Endodermal cell (in vitro differentiated cells): ENCODE measurements at regions not wholly inside any gene's neighbourhood (a gene's known extent, or its start where the extent isn't known, plus 50 kb on each side); places are given as distances from the start of the nearest gene placed in this dataset.

Experiments used
- DNase-seq: peaks from one replicate; pipeline ENCODE4 v3.0.0-alpha.2; 2017
- H3K27ac ChIP-seq: 2 replicates; pipeline ENCODE4 v1.5.1; 2013; ENCODE audit warnings: mild to moderate bottlenecking, low read depth, low read length, moderate library complexity
- H3K27me3 ChIP-seq: 2 replicates; pipeline ENCODE4 v1.6.1; 2013; ENCODE audit warnings: mild to moderate bottlenecking, low read length, moderate library complexity; ENCODE audit not compliant: insufficient read depth, control insufficient read depth, poor library complexity, severe bottlenecking
- H3K36me3 ChIP-seq: 2 replicates; pipeline ENCODE4 v1.7.0; 2013; ENCODE audit warnings: mild to moderate bottlenecking, low read length, moderate library complexity; ENCODE audit not compliant: control insufficient read depth, insufficient read depth
- H3K4me1 ChIP-seq: one replicate; pipeline ENCODE4 v1.7.0; 2013; ENCODE audit warnings: low read length; ENCODE audit not compliant: control insufficient read depth, insufficient read depth
- H3K4me3 ChIP-seq: 2 replicates; pipeline ENCODE4 v1.5.1; 2013; ENCODE audit warnings: mild to moderate bottlenecking, low read length, moderate library complexity
- H3K9ac ChIP-seq: 2 replicates; pipeline ENCODE4 v1.6.1; 2013; ENCODE audit warnings: mild to moderate bottlenecking, low read length, moderate library complexity; ENCODE audit not compliant: poor library complexity, severe bottlenecking; ENCODE audit errors: extremely low read depth
- H3K9me3 ChIP-seq: 2 replicates; pipeline ENCODE4 v1.6.1; 2013; ENCODE audit warnings: mild to moderate bottlenecking, low read length, moderate library complexity; ENCODE audit not compliant: control insufficient read depth
- H3K27ac Mint-ChIP-seq: 2 replicates; pipeline ENCODE4 v1.8.0; 2020; ENCODE audit warnings: mixed read lengths
- H3K27me3 Mint-ChIP-seq: 2 replicates; pipeline ENCODE4 v1.8.0; 2021; ENCODE audit warnings: mild to moderate bottlenecking, mixed read lengths; ENCODE audit not compliant: insufficient read depth
- H3K36me3 Mint-ChIP-seq: 2 replicates; pipeline ENCODE4 v1.8.0; 2020; ENCODE audit warnings: low read depth, mixed read lengths
- H3K4me1 Mint-ChIP-seq: 2 replicates; pipeline ENCODE4 v1.8.0; 2020; ENCODE audit warnings: mixed read lengths
- H3K4me3 Mint-ChIP-seq: 2 replicates; pipeline ENCODE4 v1.8.0; 2020; ENCODE audit warnings: mild to moderate bottlenecking, moderate library complexity, mixed read lengths
- H3K9me3 Mint-ChIP-seq: 2 replicates; pipeline ENCODE4 v1.8.0; 2020; ENCODE audit warnings: mild to moderate bottlenecking, mixed read lengths
- CTCF ChIP-seq: fragments of 200-600 bp; sonication (generic); conservative IDR thresholded peaks from 2 replicates; pipeline ENCODE4 v1.5.0; 2021; ENCODE audit warnings: antibody characterized with exemption, mild to moderate bottlenecking
- WGBS, 2 experiments: methylation state at CpG; one replicate each; pipeline versions ENCODE4 v1.1.5 to v1.1.7; 2013; ENCODE audit warnings: missing lambda C conversion rate in 2 of 2, mixed read lengths in 1 of 2; ENCODE audit not compliant: insufficient coverage in 1 of 2, insufficient read length in 1 of 2; 5-methylcytosine and 5-hydroxymethylcytosine counted together

- Histone ChIP-seq H3K4me1 (no peaks in the 10 kb centered on the region), H3K9ac (no peak overlapping the region), H3K4me3 (no peak overlapping the region), H3K27me3 (no peaks in the 10 kb centered on the region), H3K36me3 (no peaks in the 10 kb centered on the region), H3K27ac (no peak overlapping the region), H3K9me3 (no peaks in the 10 kb centered on the region)
- Mint-ChIP-seq H3K27ac (no peak overlapping the region), H3K4me3 (no peak overlapping the region), H3K36me3 (no peaks in the 10 kb centered on the region), H3K4me1 (no peaks in the 10 kb centered on the region), H3K27me3 (no peaks in the 10 kb centered on the region), H3K9me3 (no peaks in the 10 kb centered on the region)
- no peak for TF ChIP-seq CTCF
- WGBS, 2 experiments: 92% methylated on average over 2 of the region's 3 CpGs; no CpG with 5 or more reads in 1 of the 2 experiments
- DNase-seq: no peak
Observed at GRCh38 chrY:17166881-17167280, 713.1 kb downstream of the CDY2B start.

- no peak overlapping the region for H3K4me3 ChIP-seq
- no peak overlapping the region for H3K9ac ChIP-seq
- no peaks in the 10 kb centered on the region for H3K36me3 Mint-ChIP-seq
- TF ChIP-seq CTCF: no peak
- H3K27me3 ChIP-seq: no peaks in the 10 kb centered on the region
- H3K36me3 ChIP-seq: no peaks in the 10 kb centered on the region
- no peaks in the 10 kb centered on the region for H3K9me3 Mint-ChIP-seq
- DNase-seq: no peak
- WGBS, 2 experiments: 90 to 100% methylated on average over 1 to 2 of the region's 2 CpGs
- no peak overlapping the region for H3K27ac ChIP-seq
- H3K9me3 ChIP-seq: no peaks in the 10 kb centered on the region
- no peak overlapping the region for H3K4me3 Mint-ChIP-seq
- no peaks in the 10 kb centered on the region for H3K4me1 Mint-ChIP-seq
- H3K27ac Mint-ChIP-seq: no peak overlapping the region
- H3K4me1 ChIP-seq: no peaks in the 10 kb centered on the region
- H3K27me3 Mint-ChIP-seq: no peaks in the 10 kb centered on the region
Observed at GRCh38 chrY:17122166-17122565, 757.9 kb downstream of the CDY2B start.

GRCh38 chrY:17085303-17085702 lies 794.7 kb downstream of the CDY2B start:
- no peak for DNase-seq
- H3K9me3 ChIP-seq: no peaks in the 10 kb centered on the region
- no peaks in the 10 kb centered on the region for H3K4me1 Mint-ChIP-seq
- no peak overlapping the region for H3K9ac ChIP-seq
- H3K4me1 ChIP-seq: no peaks in the 10 kb centered on the region
- H3K9me3 Mint-ChIP-seq: no peaks in the 10 kb centered on the region
- H3K27ac ChIP-seq: no peak overlapping the region
- no peaks in the 10 kb centered on the region for H3K36me3 Mint-ChIP-seq
- H3K27me3 Mint-ChIP-seq: no peaks in the 10 kb centered on the region
- no peaks in the 10 kb centered on the region for H3K27me3 ChIP-seq
- TF ChIP-seq CTCF: no peak
- H3K4me3 Mint-ChIP-seq: no peak overlapping the region
- no peaks in the 10 kb centered on the region for H3K36me3 ChIP-seq
- no peak overlapping the region for H3K4me3 ChIP-seq
- no peak overlapping the region for H3K27ac Mint-ChIP-seq
